M059J (cell line): ENCODE measurements at regions not wholly inside any gene's neighbourhood (a gene's known extent, or its start where the extent isn't known, plus 50 kb on each side); places are given as distances from the start of the nearest gene placed in this dataset.

Experiments
- DNase-seq: peaks from one replicate; pipeline ENCODE4 v3.0.0-alpha.2; 2012; ENCODE audit warnings: low read depth

- no peak for DNase-seq
Measured at GRCh38 chr6:94548201-94548600, 1029.1 kb upstream of the MANEA start.

DNA sequence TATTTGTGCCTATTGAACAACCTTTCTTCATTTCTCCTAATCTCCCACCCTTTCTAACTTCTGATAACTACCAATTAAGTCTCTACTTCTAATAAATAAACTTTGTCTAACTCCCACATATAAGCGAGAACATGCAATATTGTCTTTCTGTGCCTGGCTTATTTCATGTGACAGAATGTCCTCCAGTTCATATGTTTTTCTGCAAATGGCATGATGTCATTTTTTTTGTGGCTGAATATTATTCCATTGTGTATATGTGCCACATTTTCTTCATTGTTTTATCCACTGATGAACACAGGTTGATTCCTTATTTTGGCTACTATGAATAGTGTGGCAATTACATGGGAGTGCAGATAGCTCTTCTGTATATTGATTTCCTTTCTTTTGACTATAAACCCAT is 1041.5 kb upstream of the MANEA start:
- no peak for DNase-seq

DNA sequence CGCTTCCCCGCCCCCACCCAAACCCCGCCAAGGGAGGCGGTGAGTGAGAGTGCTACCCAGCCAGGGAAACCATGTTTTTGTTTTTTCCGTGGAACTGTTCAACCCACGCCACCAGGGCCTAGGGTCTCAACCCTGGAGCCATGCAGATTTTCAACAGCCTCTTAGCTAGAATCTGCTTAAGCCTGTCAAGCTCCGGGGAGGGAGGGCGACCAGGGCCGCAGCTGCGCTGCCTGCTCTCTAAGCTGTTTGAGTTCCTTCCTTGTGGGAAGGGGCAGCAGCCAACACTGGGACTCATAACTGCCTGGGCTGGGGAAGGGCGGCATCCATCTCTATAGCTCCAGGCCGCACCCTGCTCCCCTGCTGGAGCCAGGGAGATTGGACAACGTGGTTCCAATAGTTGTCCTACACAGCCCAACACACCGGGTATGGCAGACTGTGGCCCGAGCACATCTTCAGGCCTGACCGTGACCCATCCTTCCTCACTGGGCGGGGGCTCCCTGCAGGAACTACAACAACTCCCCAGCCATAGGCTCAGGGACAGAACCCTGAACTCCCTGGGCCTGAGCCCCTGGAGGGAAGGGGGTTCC is 1065.7 kb upstream of the MANEA start:
- DNase-seq: no peak

- DNase-seq: no peak
Measured at GRCh38 chr6:94510877-94511276, 1066.5 kb upstream of the MANEA start.

DNA sequence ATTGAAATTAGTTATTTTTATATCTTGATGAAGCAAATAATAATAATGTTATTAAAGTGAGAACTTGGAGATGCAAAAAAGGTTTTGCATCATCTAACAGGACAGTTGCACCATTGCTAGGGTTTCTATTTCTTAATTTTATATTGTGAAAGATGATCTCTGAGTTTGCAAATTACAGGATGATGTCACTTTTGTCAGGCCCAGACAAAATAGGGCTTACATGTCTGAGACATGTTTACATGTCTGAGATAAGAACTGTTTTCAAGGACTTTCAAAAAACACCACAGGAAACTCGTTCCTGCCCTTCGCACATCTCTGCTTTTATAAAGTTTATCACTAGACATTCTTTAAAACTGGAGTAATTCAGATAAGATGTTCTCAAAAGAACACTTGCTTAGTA is 1075.8 kb upstream of the MANEA start:
- no peak for DNase-seq

GRCh38 chr6:94498099-94498498 is 1078.7 kb upstream of the EPHA7 start:
- no peak for DNase-seq

- DNase-seq: no peak
Measured at GRCh38 chr6:94494500-94494899, 1075.1 kb upstream of the EPHA7 start.

- DNase-seq: no peak
Measured at GRCh38 chr6:94487371-94487770, 1068.0 kb upstream of the EPHA7 start.

- no peak for DNase-seq
Measured at GRCh38 chr6:94478133-94479005, 1059.0 kb upstream of the EPHA7 start.

DNA sequence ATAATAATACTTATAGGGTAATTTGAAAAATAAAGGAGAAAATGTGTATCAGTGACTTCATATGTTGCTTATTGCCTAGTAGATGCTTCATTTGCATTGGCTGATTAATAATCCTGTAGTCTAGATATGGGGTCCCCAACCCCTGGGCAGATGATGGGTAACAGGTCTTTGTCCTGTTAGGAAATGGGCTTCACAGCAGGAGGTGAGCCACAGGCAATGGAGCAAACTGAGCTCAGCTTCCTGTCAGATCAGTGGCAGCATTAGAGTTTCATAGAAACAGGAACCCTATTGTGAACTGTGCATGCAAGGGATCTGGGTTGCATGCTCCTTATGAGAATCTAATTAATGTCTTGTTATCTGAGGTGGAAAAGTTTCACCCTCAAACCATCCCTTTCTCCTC is 1049.5 kb upstream of the EPHA7 start:
- no peak for DNase-seq

DNA sequence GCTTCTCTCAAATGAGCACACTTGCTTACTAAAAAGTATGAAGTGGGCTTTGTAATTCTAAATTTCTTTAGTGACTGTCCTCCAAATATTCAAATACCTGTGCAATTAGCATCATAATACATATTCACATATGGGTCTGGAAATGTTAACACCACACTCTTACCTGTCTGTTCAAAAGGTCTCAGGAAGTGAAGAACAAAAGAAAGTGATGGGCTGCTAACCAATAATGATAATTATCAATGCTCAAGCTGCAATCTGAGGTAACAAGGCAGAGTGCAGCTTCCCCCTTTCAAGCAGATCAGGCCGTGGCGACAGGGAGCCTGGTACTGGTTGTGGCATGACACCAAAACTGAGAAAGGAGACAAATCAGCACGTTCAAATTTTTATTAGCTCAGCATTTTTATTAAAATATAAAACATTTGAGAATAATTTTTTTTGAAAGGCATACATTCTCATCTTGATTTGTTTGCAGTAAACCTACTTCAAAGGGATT is 1044.7 kb upstream of the EPHA7 start:
- DNase-seq: no peak

DNA sequence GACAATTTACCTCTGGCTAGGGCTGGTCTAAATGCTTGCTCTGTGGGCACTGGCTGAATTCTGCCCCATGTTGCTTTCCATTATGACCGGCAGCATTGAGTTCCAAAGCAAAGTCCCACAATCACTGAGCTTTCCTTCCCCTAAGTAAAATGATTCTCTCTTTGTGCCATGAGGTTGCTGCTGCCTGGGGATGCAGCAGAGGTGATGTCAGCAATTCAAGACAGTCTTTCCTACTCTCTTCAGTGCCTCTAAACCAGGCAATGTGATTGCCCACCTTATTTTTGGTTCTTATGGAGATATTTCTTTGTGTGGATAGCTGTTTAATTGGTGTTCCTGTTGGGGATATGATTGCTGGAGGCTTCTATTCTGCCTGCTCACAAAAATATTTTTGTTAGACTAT is 1043.9 kb upstream of the EPHA7 start:
- DNase-seq: no peak

- DNase-seq: no peak
Measured at GRCh38 chr6:94462231-94462630, 1042.9 kb upstream of the EPHA7 start.

DNA sequence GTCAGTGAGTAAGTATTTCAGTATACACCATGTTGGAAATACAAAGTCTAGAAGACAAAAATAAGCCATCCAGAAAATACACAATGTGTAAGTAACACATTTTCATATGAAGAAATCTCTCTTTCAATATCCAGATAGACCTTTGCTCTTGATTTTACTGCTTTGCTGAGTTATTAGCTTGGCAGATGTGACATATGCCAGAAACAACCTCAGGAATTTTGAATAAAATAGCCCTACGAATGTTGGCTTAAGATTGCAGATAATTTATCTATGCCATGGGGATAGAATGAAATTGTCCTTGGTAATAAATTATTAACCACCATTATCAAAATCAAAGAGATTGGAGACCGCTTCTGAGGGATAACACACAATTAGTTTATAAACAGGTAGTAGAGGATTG is 1036.9 kb upstream of the EPHA7 start:
- no peak for DNase-seq

DNA sequence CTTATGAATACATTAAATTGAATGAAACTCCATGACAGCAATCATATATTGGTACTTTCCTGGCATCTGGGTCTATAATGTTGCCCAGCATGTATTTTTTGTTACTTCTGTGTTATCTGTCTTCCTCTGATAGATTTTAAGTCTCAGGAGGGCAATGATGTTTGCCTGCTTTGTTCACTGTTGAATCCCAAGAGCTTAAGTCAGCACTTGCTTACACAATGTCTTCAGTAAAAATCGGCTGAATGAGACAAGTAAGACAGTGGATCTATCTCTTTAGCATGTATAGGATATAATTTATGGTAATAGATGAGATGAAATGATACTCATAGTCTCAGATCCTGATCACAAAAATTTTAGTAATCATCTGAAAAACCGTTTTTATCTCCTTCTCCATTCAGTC is 1034.9 kb upstream of the EPHA7 start:
- no peak for DNase-seq

DNA sequence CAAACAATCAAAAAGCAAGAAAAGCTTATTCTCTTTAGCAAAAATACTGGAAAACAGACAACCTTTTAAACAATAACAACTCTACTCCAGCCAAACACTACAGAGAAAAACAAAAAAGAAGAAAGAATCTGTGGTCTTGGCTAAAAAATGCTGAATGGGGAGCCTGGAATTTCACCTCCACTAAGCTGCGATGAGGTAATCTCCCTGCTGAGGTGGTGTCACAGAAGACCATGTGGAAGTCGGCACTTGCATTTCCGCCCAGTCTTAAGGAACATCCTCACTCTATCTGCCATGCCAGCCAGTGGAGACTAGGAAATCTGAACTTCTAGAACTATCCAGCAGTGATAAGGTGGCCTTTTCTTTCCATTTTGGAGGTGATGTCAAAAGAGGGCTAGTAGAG is 1026.8 kb upstream of the EPHA7 start:
- DNase-seq: no peak

GRCh38 chr6:94443701-94444100 is 1024.3 kb upstream of the EPHA7 start:
- no peak for DNase-seq

DNA sequence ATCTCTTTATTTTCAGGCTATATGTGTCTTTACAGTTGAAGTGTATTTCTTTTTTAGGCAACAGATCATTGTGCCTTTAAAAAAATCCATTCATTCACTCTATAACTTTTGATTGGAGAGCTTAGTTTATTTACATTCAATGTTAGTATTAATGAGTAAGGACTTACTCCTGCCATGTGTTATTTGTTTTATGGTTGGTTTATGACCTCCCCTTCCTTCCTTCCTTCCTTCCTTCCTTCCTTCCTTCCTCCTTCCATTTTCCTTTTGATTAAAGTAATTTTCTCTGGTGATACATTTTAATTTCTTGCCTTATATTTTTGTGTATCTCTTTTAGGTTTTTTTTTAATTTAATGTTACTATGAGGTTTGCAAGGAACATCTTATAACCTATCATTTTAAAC is 1005.3 kb upstream of the EPHA7 start:
- DNase-seq: no peak

- no peak for DNase-seq
Measured at GRCh38 chr6:94417363-94417762, 998.0 kb upstream of the EPHA7 start.

GRCh38 chr6:94414041-94414440 is 994.7 kb upstream of the EPHA7 start:
- DNase-seq: no peak

- no peak for DNase-seq
Measured at GRCh38 chr6:94401311-94401710, 982.0 kb upstream of the EPHA7 start.

DNA sequence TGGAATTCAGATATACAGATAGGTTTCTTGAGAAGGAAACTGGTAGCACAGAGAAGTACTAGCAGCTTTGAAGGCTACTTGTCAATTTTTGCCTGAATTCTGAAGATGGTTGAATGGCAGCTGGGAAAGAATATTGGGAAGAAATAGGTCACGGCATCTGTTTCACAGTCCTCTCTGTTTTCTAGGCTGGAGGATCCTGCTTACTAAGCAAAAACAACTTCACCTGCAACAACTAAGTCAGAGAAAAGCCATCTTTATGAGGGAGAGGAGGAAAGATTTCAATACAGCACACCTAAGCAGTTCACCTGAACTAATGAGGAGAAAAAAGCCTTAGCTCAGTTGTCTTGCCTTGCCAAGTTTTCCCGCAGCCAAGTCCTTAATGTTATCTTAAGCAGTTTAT is 975.5 kb upstream of the EPHA7 start:
- DNase-seq: no peak

GRCh38 chr6:94389218-94389617 is 969.9 kb upstream of the EPHA7 start:
- no peak for DNase-seq

- DNase-seq: no peak
Measured at GRCh38 chr6:94377835-94378234, 958.5 kb upstream of the EPHA7 start.
